SU-DHL-6 (cell line): ENCODE measurements at regions not wholly inside any gene's neighbourhood (a gene's known extent, or its start where the extent isn't known, plus 50 kb on each side); places are given as distances from the start of the nearest gene placed in this dataset.

Source experiments
- H2AFZ ChIP-seq: fragments of 200-600 bp; sonication (generic); 2 replicates; pipeline ENCODE4 v1.6.1; 2014; ENCODE audit warnings: low read depth, mild to moderate bottlenecking, moderate library complexity, mixed read lengths, antibody characterized with exemption, low read length; ENCODE audit not compliant: severe bottlenecking
- H3F3A ChIP-seq: fragments of 200-600 bp; shearing (Covaris generic); 2 replicates; pipeline ENCODE4 v1.6.0; 2016; ENCODE audit warnings: antibody characterized with exemption, mild to moderate bottlenecking; ENCODE audit not compliant: insufficient read depth
- H3K27ac ChIP-seq: fragments of 200-600 bp; sonication (generic); 2 replicates; pipeline ENCODE4 v1.5.1; 2016; ENCODE audit warnings: low read depth, mild to moderate bottlenecking, low read length, moderate library complexity, mixed read lengths
- H3K27me3 ChIP-seq: fragments of 200-600 bp; sonication (generic), shearing (Covaris generic); 2 replicates; pipeline ENCODE4 v1.6.0; 2014; ENCODE audit warnings: mild to moderate bottlenecking, low read length
- H3K36me3 ChIP-seq: fragments of 200-600 bp; sonication (generic); 2 replicates; pipeline ENCODE4 v1.6.1; 2014; ENCODE audit warnings: mild to moderate bottlenecking, low read length, mixed read lengths
- H3K4me2 ChIP-seq: fragments of 300-600, 200-600 bp; shearing (Covaris generic), sonication (generic); 2 replicates; pipeline ENCODE4 v1.6.0; 2014; ENCODE audit warnings: low read length, low read depth, mild to moderate bottlenecking; ENCODE audit not compliant: poor library complexity, severe bottlenecking
- H3K4me3 ChIP-seq: fragments of 200-600 bp; sonication (generic); 2 replicates; pipeline ENCODE4 v1.5.1; 2014; ENCODE audit warnings: antibody characterized with exemption, low read length, mild to moderate bottlenecking, mixed read lengths; ENCODE audit not compliant: insufficient read depth, poor library complexity, severe bottlenecking
- H3K79me2 ChIP-seq: fragments of 200-600 bp; sonication (generic); 2 replicates; pipeline ENCODE4 v1.6.1; 2014; ENCODE audit warnings: mild to moderate bottlenecking, low read length, moderate library complexity; ENCODE audit not compliant: insufficient read depth
- H3K9ac ChIP-seq: fragments of 200-600 bp; sonication (generic); 2 replicates; pipeline ENCODE4 v1.7.0; 2014; ENCODE audit warnings: mild to moderate bottlenecking, low read length
- H3K9me2 ChIP-seq: fragments of 200-600 bp; sonication (generic); replicated peaks from 2 replicates; pipeline ENCODE4 v1.6.1; 2014; ENCODE audit warnings: low read length; ENCODE audit not compliant: insufficient read depth
- H3K9me3 ChIP-seq: fragments of 200-600 bp; sonication (generic); 2 replicates; pipeline ENCODE4 v1.6.1; 2014; ENCODE audit warnings: low read length, mixed read lengths; ENCODE audit not compliant: insufficient read depth
- H4K20me1 ChIP-seq: fragments of 200-600 bp; sonication (generic); 2 replicates; pipeline ENCODE4 v1.6.1; 2014; ENCODE audit warnings: low read depth, mild to moderate bottlenecking, antibody characterized with exemption, low read length, moderate library complexity, mixed read lengths
- EZH2phosphoT487 ChIP-seq: fragments of 200-600 bp; sonication (generic), shearing (Covaris generic); conservative IDR thresholded peaks from 2 replicates; pipeline ENCODE4 v1.6.1; 2018; ENCODE audit warnings: mild to moderate bottlenecking, antibody characterized with exemption, low read length, moderate library complexity, mixed read lengths
- TF ChIP-seq, protein P1 (sequence below): fragments of 200-600 bp; sonication (generic); IDR thresholded peaks from one replicate; pipeline ENCODE4 v1.5.1; 2017; ENCODE audit warnings: antibody characterized with exemption, mild to moderate bottlenecking, low read length, moderate library complexity; ENCODE audit not compliant: insufficient read depth, poor library complexity, severe bottlenecking

DNA sequence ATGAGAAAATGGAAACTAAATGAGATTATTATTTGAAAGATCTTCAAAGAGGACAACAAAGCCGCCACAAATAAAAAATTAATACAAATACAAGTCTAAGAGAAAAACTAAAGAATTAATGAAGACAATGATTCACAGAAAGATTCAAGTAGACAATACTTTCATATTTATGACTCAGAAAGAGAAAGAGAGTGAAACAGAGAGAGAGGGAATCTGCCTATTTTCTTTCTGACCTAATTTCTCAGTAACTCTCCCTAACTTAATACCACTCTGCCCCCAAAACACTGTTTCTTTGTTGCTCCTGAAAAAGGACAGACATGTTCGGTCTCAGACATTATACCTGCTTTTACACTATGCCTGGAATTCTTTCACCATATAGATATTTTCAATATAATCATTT lies 259.1 kb downstream of the SLC6A15 start:
- H3K27ac ChIP-seq: no peak overlapping the region
- H2AFZ ChIP-seq: peak overlapping the region; percentile 23
- no peaks in the 10 kb centered on the region for H3K36me3 ChIP-seq
- no peaks in the 10 kb centered on the region for H3F3A ChIP-seq
- no peaks in the 10 kb centered on the region for H4K20me1 ChIP-seq
- no peaks in the 10 kb centered on the region for H3K9me3 ChIP-seq
- H3K79me2 ChIP-seq: no peaks in the 10 kb centered on the region
- no peaks in the 10 kb centered on the region for H3K27me3 ChIP-seq
- H3K9me2 ChIP-seq: no peaks in the 10 kb centered on the region
- TF ChIP-seq, protein P1, sequence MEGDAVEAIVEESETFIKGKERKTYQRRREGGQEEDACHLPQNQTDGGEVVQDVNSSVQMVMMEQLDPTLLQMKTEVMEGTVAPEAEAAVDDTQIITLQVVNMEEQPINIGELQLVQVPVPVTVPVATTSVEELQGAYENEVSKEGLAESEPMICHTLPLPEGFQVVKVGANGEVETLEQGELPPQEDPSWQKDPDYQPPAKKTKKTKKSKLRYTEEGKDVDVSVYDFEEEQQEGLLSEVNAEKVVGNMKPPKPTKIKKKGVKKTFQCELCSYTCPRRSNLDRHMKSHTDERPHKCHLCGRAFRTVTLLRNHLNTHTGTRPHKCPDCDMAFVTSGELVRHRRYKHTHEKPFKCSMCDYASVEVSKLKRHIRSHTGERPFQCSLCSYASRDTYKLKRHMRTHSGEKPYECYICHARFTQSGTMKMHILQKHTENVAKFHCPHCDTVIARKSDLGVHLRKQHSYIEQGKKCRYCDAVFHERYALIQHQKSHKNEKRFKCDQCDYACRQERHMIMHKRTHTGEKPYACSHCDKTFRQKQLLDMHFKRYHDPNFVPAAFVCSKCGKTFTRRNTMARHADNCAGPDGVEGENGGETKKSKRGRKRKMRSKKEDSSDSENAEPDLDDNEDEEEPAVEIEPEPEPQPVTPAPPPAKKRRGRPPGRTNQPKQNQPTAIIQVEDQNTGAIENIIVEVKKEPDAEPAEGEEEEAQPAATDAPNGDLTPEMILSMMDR: no peak
- no peak for TF ChIP-seq EZH2phosphoT487
- no peak overlapping the region for H3K9ac ChIP-seq
- no peak overlapping the region for H3K4me3 ChIP-seq
- peak overlapping the region; percentile 9 for H3K4me2 ChIP-seq

DNA sequence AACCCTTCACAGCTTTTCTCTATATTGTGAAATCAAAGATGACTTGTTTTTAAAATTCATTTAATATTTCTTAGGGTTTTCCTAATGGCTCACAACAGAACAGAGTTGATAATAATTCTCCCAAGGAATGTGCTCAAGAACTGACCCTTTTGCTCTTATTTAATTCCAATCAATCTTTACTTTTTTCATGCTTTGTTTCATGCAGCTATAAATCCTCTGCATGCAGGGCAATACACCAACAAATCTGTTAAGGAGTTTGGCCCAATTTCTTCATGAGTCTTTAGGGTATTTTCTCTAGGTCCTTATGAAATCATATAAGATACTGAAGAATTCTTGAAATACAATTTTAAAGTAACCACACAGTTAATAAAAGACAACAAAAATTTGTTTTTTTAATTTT lies 264.2 kb downstream of the SLC6A15 start:
- Histone ChIP-seq H3K79me2 (no peaks in the 10 kb centered on the region), H3K4me3 (no peak overlapping the region), H2AFZ (peak overlapping the region; percentile 12), H3K4me2 (no peak overlapping the region), H3K27ac (no peak overlapping the region), H3K27me3 (no peaks in the 10 kb centered on the region), H3K9me2 (no peaks in the 10 kb centered on the region), H3K9ac (no peak overlapping the region), H3K9me3 (no peaks in the 10 kb centered on the region), H3F3A (peaks cover 3% of the 10 kb centered on the region), H4K20me1 (no peaks in the 10 kb centered on the region), H3K36me3 (no peaks in the 10 kb centered on the region)
- TF ChIP-seq, protein P1: no peak
- no peak for TF ChIP-seq EZH2phosphoT487

DNA sequence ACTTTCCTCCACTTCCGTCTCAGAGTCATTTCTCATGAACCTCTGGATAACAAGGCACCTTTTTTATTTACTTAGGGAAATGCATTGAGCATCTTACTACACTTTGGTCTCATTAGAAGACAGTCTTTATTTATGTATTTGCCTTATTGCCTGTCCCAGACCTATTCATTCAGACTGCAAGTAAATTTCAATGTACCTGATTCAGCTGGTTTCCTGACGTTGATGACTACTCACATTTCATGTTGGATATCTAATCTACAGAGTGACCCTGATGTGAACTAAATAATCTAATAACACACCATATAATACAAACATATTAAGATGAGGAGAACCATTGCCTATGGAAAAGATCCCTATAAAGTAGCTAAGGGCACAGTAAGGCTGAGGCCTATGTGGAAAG lies 267.7 kb downstream of the SLC6A15 start:
- no peaks in the 10 kb centered on the region for H3K36me3 ChIP-seq
- H3K79me2 ChIP-seq: no peaks in the 10 kb centered on the region
- H3K9me2 ChIP-seq: no peaks in the 10 kb centered on the region
- no peaks in the 10 kb centered on the region for H4K20me1 ChIP-seq
- peak overlapping the region; percentile 72 for H2AFZ ChIP-seq
- TF ChIP-seq, protein P1: no peak
- no peak for TF ChIP-seq EZH2phosphoT487
- no peak overlapping the region for H3K4me2 ChIP-seq
- H3K27me3 ChIP-seq: no peaks in the 10 kb centered on the region
- H3K9ac ChIP-seq: no peak overlapping the region
- H3F3A ChIP-seq: peaks cover 3% of the 10 kb centered on the region
- H3K9me3 ChIP-seq: no peaks in the 10 kb centered on the region
- H3K4me3 ChIP-seq: no peak overlapping the region
- H3K27ac ChIP-seq: no peak overlapping the region
